H9 (cell line): ENCODE measurements at regions not wholly inside any gene's neighbourhood (a gene's known extent, or its start where the extent isn't known, plus 50 kb on each side); places are given as distances from the start of the nearest gene placed in this dataset.

Source experiments
- DNase-seq: peaks from one replicate; pipeline ENCODE4 v3.0.0-alpha.2; 2017
- H2AFZ ChIP-seq: one replicate; pipeline ENCODE4 v1.6.1; 2013; ENCODE audit warnings: mild to moderate bottlenecking, low read length, control low read depth, moderate library complexity
- H2AK5ac ChIP-seq: 2 replicates; pipeline ENCODE4 v1.6.1; 2013; ENCODE audit warnings: low read length, control low read depth, mixed read lengths; ENCODE audit not compliant: insufficient read length
- H2BK120ac ChIP-seq: one replicate; pipeline ENCODE4 v1.6.1; 2013; ENCODE audit warnings: low read depth, mild to moderate bottlenecking, low read length, control low read depth, inconsistent platforms; ENCODE audit not compliant: poor library complexity, severe bottlenecking
- H2BK12ac ChIP-seq: 2 replicates; pipeline ENCODE4 v1.6.1; 2013; ENCODE audit warnings: low read length, control low read depth, mixed read lengths, low read depth; ENCODE audit not compliant: insufficient read length
- H2BK15ac ChIP-seq: 2 replicates; pipeline ENCODE4 v1.6.1; 2013; ENCODE audit warnings: low read depth, low read length, control low read depth
- H2BK20ac ChIP-seq: one replicate; pipeline ENCODE4 v1.6.1; 2013; ENCODE audit warnings: low read depth, mild to moderate bottlenecking, low read length, control low read depth, inconsistent platforms; ENCODE audit not compliant: poor library complexity, severe bottlenecking
- H2BK5ac ChIP-seq: 2 replicates; pipeline ENCODE4 v1.6.1; 2013; ENCODE audit warnings: low read length, control low read depth, mixed read lengths; ENCODE audit not compliant: insufficient read length
- H3K14ac ChIP-seq: 2 replicates; pipeline ENCODE4 v1.6.1; 2013; ENCODE audit warnings: low read length, control low read depth; ENCODE audit not compliant: insufficient read depth
- H3K18ac ChIP-seq: 2 replicates; pipeline ENCODE4 v1.6.1; 2013; ENCODE audit warnings: low read depth, mild to moderate bottlenecking, mixed read lengths, low read length, control low read depth; ENCODE audit not compliant: insufficient read length
- H3K23ac ChIP-seq: 2 replicates; pipeline ENCODE4 v1.6.1; 2013; ENCODE audit warnings: low read length, control low read depth, mixed read lengths, low read depth; ENCODE audit not compliant: insufficient read length
- H3K23me2 ChIP-seq: 2 replicates; pipeline ENCODE4 v1.6.1; 2013; ENCODE audit warnings: low read depth, mild to moderate bottlenecking, mixed read lengths, low read length, control low read depth; ENCODE audit not compliant: insufficient read length, poor library complexity, severe bottlenecking
- H3K27ac ChIP-seq: 2 replicates; pipeline ENCODE4 v1.5.1; 2013; ENCODE audit warnings: low read length, control low read depth, mixed read lengths, low read depth; ENCODE audit not compliant: insufficient read length
- H3K27me3 ChIP-seq: 2 replicates; pipeline ENCODE4 v1.6.1; 2013; ENCODE audit warnings: low read length, control low read depth, inconsistent platforms; ENCODE audit not compliant: insufficient read depth
- H3K4ac ChIP-seq: 2 replicates; pipeline ENCODE4 v1.6.1; 2013; ENCODE audit warnings: low read depth, mild to moderate bottlenecking, control low read depth, inconsistent platforms, low read length, moderate library complexity
- H3K4me1 ChIP-seq: 2 replicates; pipeline ENCODE4 v1.6.1; 2013; ENCODE audit warnings: low read length, control low read depth, inconsistent platforms; ENCODE audit not compliant: insufficient read depth
- H3K4me2 ChIP-seq: 2 replicates; pipeline ENCODE4 v1.6.1; 2013; ENCODE audit warnings: low read length, control low read depth, mixed read lengths; ENCODE audit not compliant: insufficient read length, insufficient read depth
- H3K56ac ChIP-seq: 2 replicates; pipeline ENCODE4 v1.6.1; 2013; ENCODE audit warnings: low read depth, mild to moderate bottlenecking, mixed read lengths, low read length, control low read depth; ENCODE audit not compliant: insufficient read length
- H3K79me1 ChIP-seq: 2 replicates; pipeline ENCODE4 v1.6.1; 2013; ENCODE audit warnings: low read depth, mild to moderate bottlenecking, moderate library complexity, low read length, control low read depth, inconsistent platforms; ENCODE audit not compliant: insufficient read depth, poor library complexity, severe bottlenecking
- H3K79me2 ChIP-seq: 2 replicates; pipeline ENCODE4 v1.6.1; 2013; ENCODE audit warnings: low read length, control low read depth, inconsistent platforms; ENCODE audit not compliant: insufficient read depth
- H3K9ac ChIP-seq: 2 replicates; pipeline ENCODE4 v1.6.1; 2013; ENCODE audit warnings: low read length, control low read depth, mixed read lengths; ENCODE audit not compliant: insufficient read length; ENCODE audit errors: extremely low read depth
- H3K9me3 ChIP-seq: one replicate; pipeline ENCODE4 v1.6.1; 2013; ENCODE audit warnings: low read depth, low read length, inconsistent platforms; ENCODE audit not compliant: control insufficient read depth
- H3T11ph ChIP-seq: one replicate; pipeline ENCODE4 v1.6.1; 2013; ENCODE audit warnings: mild to moderate bottlenecking, low read length, control low read depth, inconsistent platforms
- H4K20me1 ChIP-seq: one replicate; pipeline ENCODE4 v1.6.1; 2013; ENCODE audit not compliant: control insufficient read depth, insufficient read length, insufficient read depth
- H4K5ac ChIP-seq: 2 replicates; pipeline ENCODE4 v1.6.1; 2013; ENCODE audit warnings: low read depth, mild to moderate bottlenecking, mixed read lengths, low read length, control low read depth; ENCODE audit not compliant: insufficient read length
- H4K8ac ChIP-seq: replicated peaks from 2 replicates; pipeline ENCODE4 v1.6.1; 2013; ENCODE audit warnings: low read length, control low read depth, mixed read lengths, low read depth; ENCODE audit not compliant: insufficient read length
- H4K91ac ChIP-seq: 2 replicates; pipeline ENCODE4 v1.6.1; 2013; ENCODE audit warnings: low read depth, mild to moderate bottlenecking, moderate library complexity, mixed read lengths, low read length, control low read depth; ENCODE audit not compliant: insufficient read length
- H3K27ac Mint-ChIP-seq, 3 experiments: 2 replicates in 2 of 3; 3 replicates in 1 of 3; pipeline ENCODE4 v1.8.0; 2020 to 2021; ENCODE audit warnings: mixed read lengths in 3 of 3, mild to moderate bottlenecking in 1 of 3, moderate library complexity in 1 of 3
- H3K27me3 Mint-ChIP-seq: 2 replicates; pipeline ENCODE4 v1.8.0; 2021; ENCODE audit warnings: low read depth, mild to moderate bottlenecking, moderate library complexity, mixed read lengths
- H3K36me3 Mint-ChIP-seq, 3 experiments: 2 replicates in 2 of 3; 3 replicates in 1 of 3; pipeline ENCODE4 v1.8.0; 2020 to 2021; ENCODE audit warnings: low read depth in 3 of 3, mixed read lengths in 3 of 3; ENCODE audit not compliant: insufficient read depth in 1 of 3
- H3K4me1 Mint-ChIP-seq, 2 experiments: 2 replicates each; pipeline ENCODE4 v1.8.0; 2020; ENCODE audit warnings: mixed read lengths in 2 of 2
- H3K4me3 Mint-ChIP-seq, 2 experiments: 2 replicates in 1 of 2; 3 replicates in 1 of 2; pipeline ENCODE4 v1.8.0; 2020 to 2021; ENCODE audit warnings: mild to moderate bottlenecking in 2 of 2, mixed read lengths in 2 of 2, moderate library complexity in 1 of 2
- H3K9me3 Mint-ChIP-seq, 2 experiments: 2 replicates in 1 of 2; 3 replicates in 1 of 2; pipeline ENCODE4 v1.8.0; 2020; ENCODE audit warnings: mild to moderate bottlenecking in 2 of 2, mixed read lengths in 2 of 2, moderate library complexity in 1 of 2
- WGBS: extraction: QIAGEN DNeasy Blood & Tissue Kit; methylation state at CpG from one replicate; pipeline ENCODE4 v1.1.7; 2013; ENCODE audit warnings: missing lambda C conversion rate, low lambda C conversion rate, mixed read lengths; ENCODE audit not compliant: insufficient read length; ENCODE audit errors: extremely low coverage; 5-methylcytosine and 5-hydroxymethylcytosine counted together
- TF ChIP-seq, protein P1 (sequence below): fragments of 200-600 bp; sonication (generic); conservative IDR thresholded peaks from 3 replicates; pipeline ENCODE4 v1.8.0; 2021; ENCODE audit warnings: antibody characterized with exemption, mild to moderate bottlenecking

DNA sequence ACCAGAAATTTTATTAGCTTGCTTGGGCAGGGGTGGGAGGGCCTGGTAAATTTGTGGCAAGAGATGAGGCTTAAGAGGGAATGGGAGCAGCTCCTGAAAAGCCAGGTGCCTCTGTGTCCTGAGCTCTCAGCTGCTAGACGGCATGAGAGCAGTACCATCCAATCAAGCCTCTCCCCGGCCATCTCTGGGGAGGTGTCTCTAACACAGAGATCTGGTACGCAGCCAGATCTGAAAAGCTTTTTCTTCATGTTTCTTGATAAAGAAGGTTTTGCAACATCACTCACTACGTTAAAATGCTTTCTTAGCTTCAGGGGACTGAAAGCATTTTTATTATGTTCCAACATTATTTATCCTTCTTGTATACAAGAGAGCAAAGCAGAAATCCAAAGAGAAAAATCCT, 488.2 kb downstream of the RBFOX1 start:
- H4K5ac ChIP-seq = no peak overlapping the region

More for the DNA sequence above, 488.2 kb downstream of the RBFOX1 start:
- Histone ChIP-seq H3K14ac (no peak overlapping the region), H3K79me1 (no peaks in the 10 kb centered on the region), H3K18ac (no peak overlapping the region), H3K23ac (no peak overlapping the region), H3K4me1 (no peaks in the 10 kb centered on the region), H3K23me2 (no peaks in the 10 kb centered on the region), H2AK5ac (no peak overlapping the region), H3K4ac (no peak overlapping the region), H3T11ph (no peak overlapping the region), H3K4me2 (no peak overlapping the region), H2BK15ac (no peak overlapping the region), H3K56ac (no peak overlapping the region), H4K91ac (no peak overlapping the region), H2AFZ (no peak overlapping the region), H4K20me1 (no peaks in the 10 kb centered on the region), H3K27ac (no peak overlapping the region), H4K8ac (no peak overlapping the region), H2BK20ac (no peak overlapping the region), H2BK12ac (no peak overlapping the region), H3K27me3 (no peaks in the 10 kb centered on the region), H3K79me2 (no peaks in the 10 kb centered on the region), H3K9me3 (no peaks in the 10 kb centered on the region), H3K9ac (no peak overlapping the region), H2BK5ac (no peak overlapping the region), H2BK120ac (no peak overlapping the region)
- H3K36me3 Mint-ChIP-seq = no peaks in the 10 kb centered on the region
- TF ChIP-seq, protein P1, sequence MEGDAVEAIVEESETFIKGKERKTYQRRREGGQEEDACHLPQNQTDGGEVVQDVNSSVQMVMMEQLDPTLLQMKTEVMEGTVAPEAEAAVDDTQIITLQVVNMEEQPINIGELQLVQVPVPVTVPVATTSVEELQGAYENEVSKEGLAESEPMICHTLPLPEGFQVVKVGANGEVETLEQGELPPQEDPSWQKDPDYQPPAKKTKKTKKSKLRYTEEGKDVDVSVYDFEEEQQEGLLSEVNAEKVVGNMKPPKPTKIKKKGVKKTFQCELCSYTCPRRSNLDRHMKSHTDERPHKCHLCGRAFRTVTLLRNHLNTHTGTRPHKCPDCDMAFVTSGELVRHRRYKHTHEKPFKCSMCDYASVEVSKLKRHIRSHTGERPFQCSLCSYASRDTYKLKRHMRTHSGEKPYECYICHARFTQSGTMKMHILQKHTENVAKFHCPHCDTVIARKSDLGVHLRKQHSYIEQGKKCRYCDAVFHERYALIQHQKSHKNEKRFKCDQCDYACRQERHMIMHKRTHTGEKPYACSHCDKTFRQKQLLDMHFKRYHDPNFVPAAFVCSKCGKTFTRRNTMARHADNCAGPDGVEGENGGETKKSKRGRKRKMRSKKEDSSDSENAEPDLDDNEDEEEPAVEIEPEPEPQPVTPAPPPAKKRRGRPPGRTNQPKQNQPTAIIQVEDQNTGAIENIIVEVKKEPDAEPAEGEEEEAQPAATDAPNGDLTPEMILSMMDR = no peak
- peaks cover 4 to 8% of the 10 kb centered on the region in 2 experiments; a peak in 2 of 4 replicates for H3K4me1 Mint-ChIP-seq
- no peak overlapping the region for H3K27ac Mint-ChIP-seq
- no peaks in the 10 kb centered on the region; a peak in 2 of 5 replicates for H3K9me3 Mint-ChIP-seq
- no peak for DNase-seq
- peaks cover 2% of the 10 kb centered on the region; the same call in 1 of the 2 replicates for H3K27me3 Mint-ChIP-seq
- no CpG with 5 or more reads among the region's 4 CpGs for WGBS
- no peak overlapping the region for H3K4me3 Mint-ChIP-seq
